ENCODE measurements at regions not wholly inside any gene's neighbourhood (a gene's known extent, or its start where the extent isn't known, plus 50 kb on each side); places are given as distances from the start of the nearest gene placed in this dataset.
A peak's percentile ranks its signal among the peaks of the same experiment; 100 is the strongest.
"Not testable (repeated sequence)": the region's sequence is repeated elsewhere in the genome, so short reads cannot be mapped to it uniquely, and the experiment has no call there.

DNA sequence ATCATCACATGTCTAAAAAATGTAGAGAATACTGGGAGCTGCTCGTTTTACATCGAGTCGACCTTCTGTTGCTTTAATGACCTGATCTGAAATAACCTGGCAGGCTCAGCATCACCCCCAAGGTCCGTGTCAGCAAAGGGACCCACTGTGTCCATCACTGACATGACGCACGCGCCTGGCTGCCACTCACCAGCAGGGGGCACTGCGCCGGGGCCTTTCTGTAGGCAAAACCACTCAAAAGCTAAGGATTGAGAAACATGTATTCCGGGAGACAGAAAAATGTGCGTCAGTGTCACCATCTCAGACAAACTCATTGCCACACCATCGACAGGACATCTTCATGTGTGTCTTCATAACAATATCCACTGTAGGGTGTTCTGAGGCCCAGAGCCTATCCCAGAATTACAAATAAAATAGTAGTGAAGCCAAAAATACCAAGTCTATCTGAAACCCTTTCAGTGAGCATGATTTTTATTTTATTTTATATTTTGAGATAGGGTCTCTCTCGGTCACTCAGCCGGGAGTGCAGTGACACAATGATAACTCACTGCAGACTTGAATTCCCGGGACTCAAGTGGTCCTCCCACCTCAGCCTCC, 130.3 kb upstream of the LSM14A start:
- H3K36me3 Mint-ChIP-seq = no peaks in the 10 kb centered on the region
- ATAC-seq = peak; percentile 47 to 70 (median 69)
- 24% methylated on average over 15 of the region's 15 CpGs for WGBS (ENCODE audit: insufficient coverage)

DNA sequence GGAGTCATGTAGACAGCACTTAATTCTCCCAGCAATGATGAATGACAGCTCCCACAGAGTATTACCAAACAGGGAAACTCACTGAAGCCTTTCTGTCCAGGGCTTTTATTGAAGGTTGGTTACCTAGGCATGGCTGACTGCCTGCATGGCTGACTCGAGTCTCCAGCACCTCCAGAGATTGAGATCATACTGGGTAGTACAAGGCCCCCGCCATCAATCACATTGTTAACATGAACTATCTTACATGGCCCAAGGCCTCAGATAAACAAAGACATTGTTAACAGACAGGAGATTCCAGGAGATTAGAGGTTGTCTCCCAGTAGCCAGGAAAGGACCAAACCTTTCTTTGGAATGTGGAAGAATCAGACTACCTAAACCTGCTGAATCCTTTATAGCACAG, 128.3 kb upstream of the LSM14A start:
- no peak for TF ChIP-seq CTCF (IDR thresholded peaks at IDR 0.05)
- no peaks in the 10 kb centered on the region for H3K36me3 Mint-ChIP-seq
- Histone ChIP-seq H3K4me1 (ENCODE audit: control insufficient read depth, insufficient read depth, low read length) (no peaks in the 10 kb centered on the region), H3K27me3 (ENCODE audit: control insufficient read depth, insufficient read depth, low read length) (peaks cover 3% of the 10 kb centered on the region), H3K4me3 (ENCODE audit: low read length) (no peak overlapping the region), H3K36me3 (ENCODE audit: control insufficient read depth, insufficient read depth, low read length) (no peaks in the 10 kb centered on the region), H3K27ac (ENCODE audit: low read length) (no peak overlapping the region), H3K9me3 (ENCODE audit: control insufficient read depth, insufficient read depth, low read length) (no peaks in the 10 kb centered on the region)
- H3K9me3 Mint-ChIP-seq = no peaks in the 10 kb centered on the region
- H3K4me1 Mint-ChIP-seq = no peaks in the 10 kb centered on the region
- intact Hi-C loops (cut with micrococcal nuclease) = no loop called here
- no peak for ATAC-seq
- no peak for DNase-seq
- H3K4me3 Mint-ChIP-seq = no peak overlapping the region
- WGBS (ENCODE audit: insufficient coverage) = 68% methylated on average over 2 of the region's 2 CpGs
- no peak overlapping the region for H3K27ac Mint-ChIP-seq
- peaks cover 0 to 16% of the 10 kb centered on the region in 2 donors for H3K27me3 Mint-ChIP-seq (ENCODE audit: low read depth in 2 of 2)

More for the DNA sequence above, 130.3 kb upstream of the LSM14A start:
- Histone ChIP-seq H3K4me3 (ENCODE audit: low read length) (no peak overlapping the region), H3K27me3 (ENCODE audit: control insufficient read depth, insufficient read depth, low read length) (no peaks in the 10 kb centered on the region), H3K36me3 (ENCODE audit: control insufficient read depth, insufficient read depth, low read length) (no peaks in the 10 kb centered on the region), H3K27ac (ENCODE audit: low read length) (no peak overlapping the region), H3K9me3 (ENCODE audit: control insufficient read depth, insufficient read depth, low read length) (no peaks in the 10 kb centered on the region), H3K4me1 (ENCODE audit: control insufficient read depth, insufficient read depth, low read length) (no peaks in the 10 kb centered on the region)
- intact Hi-C loops (cut with micrococcal nuclease) = loop anchor here (1.0 kb wide), 1 partner anchor 103 kb away; no protein-coding TSS in a partner anchor
- Mint-ChIP-seq H3K4me1 (no peaks in the 10 kb centered on the region), H3K27ac (no peak overlapping the region), H3K4me3 (no peak overlapping the region), H3K27me3 (ENCODE audit: low read depth in 2 of 2) (peaks cover 0 to 14% of the 10 kb centered on the region in 2 donors), H3K9me3 (no peaks in the 10 kb centered on the region)
- peak; percentile 91 for TF ChIP-seq CTCF (IDR thresholded peaks at IDR 0.05)
- peak; percentile 62 to 72 for DNase-seq

DNA sequence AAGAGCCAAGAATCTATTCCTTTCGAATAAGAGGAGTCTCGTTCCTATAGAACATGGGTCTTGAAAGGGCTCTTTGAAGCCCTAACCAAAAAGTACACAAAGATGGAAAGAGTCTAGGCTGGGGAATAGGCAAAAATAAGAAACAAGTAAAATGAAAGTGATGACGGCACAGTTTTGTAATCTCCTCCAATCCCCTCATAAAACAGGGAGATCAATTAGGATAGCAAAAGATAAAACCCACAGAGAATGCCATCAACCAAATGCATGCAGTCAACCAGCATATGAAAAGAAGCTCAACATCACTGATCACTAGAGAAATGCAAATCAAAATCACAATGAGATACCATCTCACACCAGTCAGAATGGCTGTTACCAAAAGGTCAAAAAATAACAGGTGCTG, 122.4 kb upstream of the LSM14A start:
- 90% methylated on average over 2 of the region's 3 CpGs for WGBS (ENCODE audit: insufficient coverage)
- H3K27ac Mint-ChIP-seq = no peak overlapping the region
- no peak for TF ChIP-seq CTCF (IDR thresholded peaks at IDR 0.05)
- H3K36me3 ChIP-seq (ENCODE audit: control insufficient read depth, insufficient read depth, low read length) = no peaks in the 10 kb centered on the region
- H3K4me3 Mint-ChIP-seq = no peak overlapping the region
- ATAC-seq (no peak), DNase-seq (no peak)
- no peaks in the 10 kb centered on the region for H3K4me1 ChIP-seq (ENCODE audit: control insufficient read depth, insufficient read depth, low read length)
- H3K27me3 ChIP-seq (ENCODE audit: control insufficient read depth, insufficient read depth, low read length) = peaks cover 3% of the 10 kb centered on the region
- H3K9me3 Mint-ChIP-seq = no peaks in the 10 kb centered on the region
- no peak overlapping the region for H3K27ac ChIP-seq (ENCODE audit: low read length)
- peaks cover 5 to 14% of the 10 kb centered on the region in 2 donors for H3K27me3 Mint-ChIP-seq (ENCODE audit: low read depth in 2 of 2)
- no peaks in the 10 kb centered on the region for H3K4me1 Mint-ChIP-seq
- H3K36me3 Mint-ChIP-seq = no peaks in the 10 kb centered on the region
- intact Hi-C loops (cut with micrococcal nuclease) = no loop called here
- H3K4me3 ChIP-seq (ENCODE audit: low read length) = no peak overlapping the region
- no peaks in the 10 kb centered on the region for H3K9me3 ChIP-seq (ENCODE audit: control insufficient read depth, insufficient read depth, low read length)

DNA sequence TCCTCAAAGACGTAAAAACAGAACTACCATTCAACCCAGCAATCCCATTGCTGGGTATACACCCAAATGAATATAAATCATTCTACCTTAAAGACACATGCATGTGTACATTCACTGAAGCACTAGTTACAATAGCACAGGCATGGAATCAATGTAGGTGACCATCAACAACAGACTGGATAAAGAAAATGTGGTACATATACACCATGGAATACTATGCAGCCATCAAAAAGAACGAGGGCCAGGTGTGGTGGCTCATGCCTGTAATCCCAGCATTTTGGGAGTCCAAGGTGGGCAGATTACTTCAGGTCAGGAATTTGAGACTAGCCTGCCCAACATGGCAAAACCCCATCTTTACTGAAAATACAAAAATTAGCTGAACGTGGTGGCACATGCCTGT, 121.9 kb upstream of the LSM14A start:
- H3K27me3 Mint-ChIP-seq (ENCODE audit: low read depth in 2 of 2) = peaks cover 5 to 14% of the 10 kb centered on the region in 2 donors

More for the DNA sequence above, 121.9 kb upstream of the LSM14A start:
- H3K4me3 Mint-ChIP-seq; intact Hi-C loops (cut with micrococcal nuclease); H3K36me3 ChIP-seq (ENCODE audit: control insufficient read depth, insufficient read depth, low read length); H3K4me3 ChIP-seq (ENCODE audit: low read length); H3K27me3 ChIP-seq (ENCODE audit: control insufficient read depth, insufficient read depth, low read length); H3K9me3 ChIP-seq (ENCODE audit: control insufficient read depth, insufficient read depth, low read length); H3K4me1 ChIP-seq (ENCODE audit: control insufficient read depth, insufficient read depth, low read length); H3K4me1 Mint-ChIP-seq; H3K9me3 Mint-ChIP-seq; H3K27ac ChIP-seq (ENCODE audit: low read length); H3K27ac Mint-ChIP-seq; ATAC-seq; DNase-seq; H3K36me3 Mint-ChIP-seq: not testable (repeated sequence)
- 86% methylated on average over 3 of the region's 3 CpGs for WGBS (ENCODE audit: insufficient coverage)
